ENCODE measurements at regions not wholly inside any gene's neighbourhood (a gene's known extent, or its start where the extent isn't known, plus 50 kb on each side); places are given as distances from the start of the nearest gene placed in this dataset.

DNA sequence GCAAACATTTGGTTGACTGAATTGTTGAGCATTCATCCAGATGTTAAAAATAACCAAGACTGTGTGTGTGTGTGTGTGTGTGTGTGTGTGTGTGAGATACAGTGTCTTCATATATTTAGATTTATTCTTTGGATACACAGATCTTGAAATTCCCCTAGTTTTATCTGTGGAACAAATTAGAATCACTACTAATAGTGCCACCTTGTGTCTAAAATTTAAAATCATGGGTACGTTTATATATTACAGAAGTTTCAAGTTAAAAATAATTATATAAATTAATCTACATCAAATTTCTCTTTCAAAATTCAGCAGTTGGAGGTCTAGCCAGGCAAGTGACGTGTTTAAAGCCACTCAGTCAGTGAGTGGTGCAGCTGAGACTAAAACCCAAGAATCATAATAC is 1566.2 kb upstream of the TENM4 start:
- ATAC-seq = no peak
- TF ChIP-seq ISL1 (CRISPR knock-in tag; IDR thresholded peaks at IDR 0.05) = no peak
- TF ChIP-seq ZC3H10 (CRISPR knock-in tag; IDR thresholded peaks at IDR 0.05) = no peak
- no peak for TF ChIP-seq ZNF565 (CRISPR knock-in tag; conservative IDR thresholded peaks at IDR 0.05; ENCODE audit: low read depth)
- no peak for TF ChIP-seq ARNTL (CRISPR knock-in tag; IDR thresholded peaks at IDR 0.05; ENCODE audit: borderline replicate concordance, low read depth)
- TF ChIP-seq, protein P1, sequence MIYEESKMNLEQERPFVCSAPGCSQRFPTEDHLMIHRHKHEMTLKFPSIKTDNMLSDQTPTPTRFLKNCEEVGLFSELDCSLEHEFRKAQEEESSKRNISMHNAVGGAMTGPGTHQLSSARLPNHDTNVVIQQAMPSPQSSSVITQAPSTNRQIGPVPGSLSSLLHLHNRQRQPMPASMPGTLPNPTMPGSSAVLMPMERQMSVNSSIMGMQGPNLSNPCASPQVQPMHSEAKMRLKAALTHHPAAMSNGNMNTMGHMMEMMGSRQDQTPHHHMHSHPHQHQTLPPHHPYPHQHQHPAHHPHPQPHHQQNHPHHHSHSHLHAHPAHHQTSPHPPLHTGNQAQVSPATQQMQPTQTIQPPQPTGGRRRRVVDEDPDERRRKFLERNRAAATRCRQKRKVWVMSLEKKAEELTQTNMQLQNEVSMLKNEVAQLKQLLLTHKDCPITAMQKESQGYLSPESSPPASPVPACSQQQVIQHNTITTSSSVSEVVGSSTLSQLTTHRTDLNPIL (CRISPR knock-in tag; IDR thresholded peaks at IDR 0.05; ENCODE audit: low read depth) = no peak
- TF ChIP-seq RARB (CRISPR knock-in tag; IDR thresholded peaks at IDR 0.05) = no peak
- TF ChIP-seq CSDC2 (CRISPR knock-in tag; IDR thresholded peaks at IDR 0.05) = no peak
- TF ChIP-seq, protein P2, sequence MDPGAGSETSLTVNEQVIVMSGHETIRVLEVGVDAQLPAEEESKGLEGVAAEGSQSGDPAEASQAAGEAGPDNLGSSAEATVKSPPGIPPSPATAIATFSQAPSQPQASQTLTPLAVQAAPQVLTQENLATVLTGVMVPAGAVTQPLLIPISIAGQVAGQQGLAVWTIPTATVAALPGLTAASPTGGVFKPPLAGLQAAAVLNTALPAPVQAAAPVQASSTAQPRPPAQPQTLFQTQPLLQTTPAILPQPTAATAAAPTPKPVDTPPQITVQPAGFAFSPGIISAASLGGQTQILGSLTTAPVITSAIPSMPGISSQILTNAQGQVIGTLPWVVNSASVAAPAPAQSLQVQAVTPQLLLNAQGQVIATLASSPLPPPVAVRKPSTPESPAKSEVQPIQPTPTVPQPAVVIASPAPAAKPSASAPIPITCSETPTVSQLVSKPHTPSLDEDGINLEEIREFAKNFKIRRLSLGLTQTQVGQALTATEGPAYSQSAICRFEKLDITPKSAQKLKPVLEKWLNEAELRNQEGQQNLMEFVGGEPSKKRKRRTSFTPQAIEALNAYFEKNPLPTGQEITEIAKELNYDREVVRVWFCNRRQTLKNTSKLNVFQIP (CRISPR knock-in tag; IDR thresholded peaks at IDR 0.05; ENCODE audit: borderline replicate concordance, low read depth) = no peak
- TF ChIP-seq, protein P3, sequence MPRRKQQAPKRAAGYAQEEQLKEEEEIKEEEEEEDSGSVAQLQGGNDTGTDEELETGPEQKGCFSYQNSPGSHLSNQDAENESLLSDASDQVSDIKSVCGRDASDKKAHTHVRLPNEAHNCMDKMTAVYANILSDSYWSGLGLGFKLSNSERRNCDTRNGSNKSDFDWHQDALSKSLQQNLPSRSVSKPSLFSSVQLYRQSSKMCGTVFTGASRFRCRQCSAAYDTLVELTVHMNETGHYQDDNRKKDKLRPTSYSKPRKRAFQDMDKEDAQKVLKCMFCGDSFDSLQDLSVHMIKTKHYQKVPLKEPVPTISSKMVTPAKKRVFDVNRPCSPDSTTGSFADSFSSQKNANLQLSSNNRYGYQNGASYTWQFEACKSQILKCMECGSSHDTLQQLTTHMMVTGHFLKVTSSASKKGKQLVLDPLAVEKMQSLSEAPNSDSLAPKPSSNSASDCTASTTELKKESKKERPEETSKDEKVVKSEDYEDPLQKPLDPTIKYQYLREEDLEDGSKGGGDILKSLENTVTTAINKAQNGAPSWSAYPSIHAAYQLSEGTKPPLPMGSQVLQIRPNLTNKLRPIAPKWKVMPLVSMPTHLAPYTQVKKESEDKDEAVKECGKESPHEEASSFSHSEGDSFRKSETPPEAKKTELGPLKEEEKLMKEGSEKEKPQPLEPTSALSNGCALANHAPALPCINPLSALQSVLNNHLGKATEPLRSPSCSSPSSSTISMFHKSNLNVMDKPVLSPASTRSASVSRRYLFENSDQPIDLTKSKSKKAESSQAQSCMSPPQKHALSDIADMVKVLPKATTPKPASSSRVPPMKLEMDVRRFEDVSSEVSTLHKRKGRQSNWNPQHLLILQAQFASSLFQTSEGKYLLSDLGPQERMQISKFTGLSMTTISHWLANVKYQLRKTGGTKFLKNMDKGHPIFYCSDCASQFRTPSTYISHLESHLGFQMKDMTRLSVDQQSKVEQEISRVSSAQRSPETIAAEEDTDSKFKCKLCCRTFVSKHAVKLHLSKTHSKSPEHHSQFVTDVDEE (CRISPR knock-in tag; IDR thresholded peaks at IDR 0.05) = no peak
- no peak for TF ChIP-seq TOX (CRISPR knock-in tag; IDR thresholded peaks at IDR 0.05; ENCODE audit: borderline replicate concordance)
- no peak for TF ChIP-seq GLIS3 (CRISPR knock-in tag; IDR thresholded peaks at IDR 0.05)
- TF ChIP-seq, protein P4, sequence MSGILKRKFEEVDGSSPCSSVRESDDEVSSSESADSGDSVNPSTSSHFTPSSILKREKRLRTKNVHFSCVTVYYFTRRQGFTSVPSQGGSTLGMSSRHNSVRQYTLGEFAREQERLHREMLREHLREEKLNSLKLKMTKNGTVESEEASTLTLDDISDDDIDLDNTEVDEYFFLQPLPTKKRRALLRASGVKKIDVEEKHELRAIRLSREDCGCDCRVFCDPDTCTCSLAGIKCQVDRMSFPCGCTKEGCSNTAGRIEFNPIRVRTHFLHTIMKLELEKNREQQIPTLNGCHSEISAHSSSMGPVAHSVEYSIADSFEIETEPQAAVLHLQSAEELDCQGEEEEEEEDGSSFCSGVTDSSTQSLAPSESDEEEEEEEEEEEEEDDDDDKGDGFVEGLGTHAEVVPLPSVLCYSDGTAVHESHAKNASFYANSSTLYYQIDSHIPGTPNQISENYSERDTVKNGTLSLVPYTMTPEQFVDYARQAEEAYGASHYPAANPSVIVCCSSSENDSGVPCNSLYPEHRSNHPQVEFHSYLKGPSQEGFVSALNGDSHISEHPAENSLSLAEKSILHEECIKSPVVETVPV (CRISPR knock-in tag; IDR thresholded peaks at IDR 0.05) = no peak
- no peak for TF ChIP-seq ZFP3 (CRISPR knock-in tag; IDR thresholded peaks at IDR 0.05)
- TF ChIP-seq ZNF8 (CRISPR knock-in tag; IDR thresholded peaks at IDR 0.05) = no peak
- no peak for TF ChIP-seq ESRRG (CRISPR knock-in tag; IDR thresholded peaks at IDR 0.05)
- TF ChIP-seq PPARA (CRISPR knock-in tag; IDR thresholded peaks at IDR 0.05; ENCODE audit: borderline replicate concordance) = no peak
- TF ChIP-seq SNAI2 (CRISPR knock-in tag; IDR thresholded peaks at IDR 0.05) = no peak
- no peak for TF ChIP-seq TCF4 (CRISPR knock-in tag; IDR thresholded peaks at IDR 0.05; ENCODE audit: borderline replicate concordance)
- no peak for TF ChIP-seq ZFP30 (CRISPR knock-in tag; IDR thresholded peaks at IDR 0.05)

DNA sequence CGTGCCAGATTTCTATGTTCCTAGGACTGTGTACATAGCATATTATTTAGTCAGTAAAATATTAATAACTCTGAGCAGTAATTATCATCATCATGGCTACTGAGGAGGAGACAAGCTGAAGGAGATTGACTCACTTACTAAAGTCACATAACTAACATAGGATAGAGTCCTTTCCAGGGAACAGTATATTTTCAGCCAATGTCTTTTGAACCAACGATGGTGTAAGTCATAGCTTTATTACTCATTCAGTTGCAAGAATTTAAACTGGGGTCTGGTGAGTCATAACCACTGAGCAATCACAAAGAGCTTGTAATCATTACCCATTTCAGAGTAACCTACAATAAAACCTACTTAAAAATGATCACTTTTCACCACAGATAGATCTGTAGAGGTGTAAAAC is 1564.8 kb upstream of the TENM4 start:
- TF ChIP-seq TOX (CRISPR knock-in tag; IDR thresholded peaks at IDR 0.05; ENCODE audit: borderline replicate concordance) (no peak), ESRRG (CRISPR knock-in tag; IDR thresholded peaks at IDR 0.05) (no peak), BACH2 (CRISPR knock-in tag; IDR thresholded peaks at IDR 0.05; ENCODE audit: borderline replicate concordance) (no peak)
- TF ChIP-seq, protein P3 (CRISPR knock-in tag; IDR thresholded peaks at IDR 0.05) = no peak
- no peak for ATAC-seq

DNA sequence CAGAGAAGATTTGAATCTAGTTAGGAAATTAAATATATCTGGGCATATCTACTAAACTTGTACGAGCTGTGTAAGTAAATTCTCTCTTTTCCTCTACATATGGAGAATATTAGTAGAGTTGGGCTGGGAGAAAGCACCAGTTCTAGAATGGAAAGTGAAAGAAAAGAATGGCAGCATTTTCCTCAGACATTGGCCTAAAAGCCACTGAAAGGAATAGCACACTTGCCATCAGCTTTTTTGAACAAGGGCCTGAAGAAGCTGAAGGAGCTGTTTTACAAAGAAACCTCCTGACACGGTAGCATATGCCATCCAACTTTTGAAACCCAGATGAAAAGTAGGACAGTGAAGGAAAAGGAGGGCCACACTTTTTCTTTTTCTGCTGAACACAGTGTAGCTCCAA is 1563.7 kb upstream of the TENM4 start:
- no peak for ATAC-seq
- TF ChIP-seq BACH2 (CRISPR knock-in tag; IDR thresholded peaks at IDR 0.05; ENCODE audit: borderline replicate concordance) = no peak
- TF ChIP-seq, protein P2 (CRISPR knock-in tag; IDR thresholded peaks at IDR 0.05; ENCODE audit: borderline replicate concordance, low read depth) = no peak
- TF ChIP-seq ZNF70 (CRISPR knock-in tag; IDR thresholded peaks at IDR 0.05) = no peak
- TF ChIP-seq ZNF565 (CRISPR knock-in tag; conservative IDR thresholded peaks at IDR 0.05; ENCODE audit: low read depth) = no peak
- TF ChIP-seq ARNTL (CRISPR knock-in tag; IDR thresholded peaks at IDR 0.05; ENCODE audit: borderline replicate concordance, low read depth) = no peak
- TF ChIP-seq, protein P1 (CRISPR knock-in tag; IDR thresholded peaks at IDR 0.05; ENCODE audit: low read depth) = no peak
- no peak for TF ChIP-seq TOX (CRISPR knock-in tag; IDR thresholded peaks at IDR 0.05; ENCODE audit: borderline replicate concordance)
- TF ChIP-seq, protein P5, sequence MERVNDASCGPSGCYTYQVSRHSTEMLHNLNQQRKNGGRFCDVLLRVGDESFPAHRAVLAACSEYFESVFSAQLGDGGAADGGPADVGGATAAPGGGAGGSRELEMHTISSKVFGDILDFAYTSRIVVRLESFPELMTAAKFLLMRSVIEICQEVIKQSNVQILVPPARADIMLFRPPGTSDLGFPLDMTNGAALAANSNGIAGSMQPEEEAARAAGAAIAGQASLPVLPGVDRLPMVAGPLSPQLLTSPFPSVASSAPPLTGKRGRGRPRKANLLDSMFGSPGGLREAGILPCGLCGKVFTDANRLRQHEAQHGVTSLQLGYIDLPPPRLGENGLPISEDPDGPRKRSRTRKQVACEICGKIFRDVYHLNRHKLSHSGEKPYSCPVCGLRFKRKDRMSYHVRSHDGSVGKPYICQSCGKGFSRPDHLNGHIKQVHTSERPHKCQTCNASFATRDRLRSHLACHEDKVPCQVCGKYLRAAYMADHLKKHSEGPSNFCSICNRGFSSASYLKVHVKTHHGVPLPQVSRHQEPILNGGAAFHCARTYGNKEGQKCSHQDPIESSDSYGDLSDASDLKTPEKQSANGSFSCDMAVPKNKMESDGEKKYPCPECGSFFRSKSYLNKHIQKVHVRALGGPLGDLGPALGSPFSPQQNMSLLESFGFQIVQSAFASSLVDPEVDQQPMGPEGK (CRISPR knock-in tag; IDR thresholded peaks at IDR 0.05; ENCODE audit: borderline replicate concordance) = no peak
- no peak for TF ChIP-seq CSDC2 (CRISPR knock-in tag; IDR thresholded peaks at IDR 0.05)
- no peak for TF ChIP-seq ZC3H10 (CRISPR knock-in tag; IDR thresholded peaks at IDR 0.05)
- no peak for TF ChIP-seq ESRRG (CRISPR knock-in tag; IDR thresholded peaks at IDR 0.05)
- TF ChIP-seq ZFP30 (CRISPR knock-in tag; IDR thresholded peaks at IDR 0.05) = no peak
- TF ChIP-seq RARB (CRISPR knock-in tag; IDR thresholded peaks at IDR 0.05) = no peak

Measured in SK-N-SH treated with all-trans-retinoic acid at 6 μM for 48 hours (cell line).